HEK293T (cell line): ENCODE measurements at regions not wholly inside any gene's neighbourhood (a gene's known extent, or its start where the extent isn't known, plus 50 kb on each side); places are given as distances from the start of the nearest gene placed in this dataset.

Experiments
- CTCF ChIA-PET: fragments of 350-600 bp; formaldehyde crosslinking; extraction: SDS; loops from one replicate; lab custom pipeline; 2021; ENCODE audit warnings: antibody characterized with exemption, inconsistent platforms; lab: Yijun Ruan, JAX
- POLR2A ChIA-PET: fragments of 350-600 bp; formaldehyde crosslinking; extraction: SDS; loops from one replicate; lab custom pipeline; 2020; ENCODE audit warnings: antibody characterized with exemption, inconsistent platforms; lab: Yijun Ruan, JAX
- DNase-seq: peaks from one replicate; pipeline ENCODE4 v3.0.0; 2012; ENCODE audit warnings: mixed read lengths; ENCODE audit errors: extremely low spot score
- ARNT ChIP-seq: fragments of 450-650 bp; IDR thresholded peaks from 2 replicates; pipeline ENCODE4 v1.6.1; 2017; ENCODE audit warnings: mild to moderate bottlenecking
- BHLHE40 ChIP-seq: fragments of 450-650 bp; IDR thresholded peaks from 2 replicates; pipeline ENCODE4 v1.6.1; 2016; ENCODE audit warnings: mild to moderate bottlenecking, moderate library complexity, borderline replicate concordance
- CTBP1 ChIP-seq: fragments of 450-650 bp; IDR thresholded peaks from 2 replicates; pipeline ENCODE4 v1.6.1; 2016; ENCODE audit warnings: borderline replicate concordance
- ELF4 ChIP-seq: fragments of 450-650 bp; IDR thresholded peaks from 2 replicates; pipeline ENCODE4 v1.6.1; 2017; ENCODE audit warnings: antibody characterized with exemption
- FOXA1 ChIP-seq: fragments of 450-650 bp; IDR thresholded peaks from 2 replicates; pipeline ENCODE4 v1.6.1; 2016; ENCODE audit warnings: mild to moderate bottlenecking
- FOXK2 ChIP-seq: fragments of 450-650 bp; IDR thresholded peaks from 2 replicates; pipeline ENCODE4 v1.6.1; 2016; ENCODE audit warnings: mild to moderate bottlenecking
- FOXM1 ChIP-seq: fragments of 450-650 bp; IDR thresholded peaks from 2 replicates; pipeline ENCODE4 v1.6.1; 2017; ENCODE audit warnings: mild to moderate bottlenecking, borderline replicate concordance
- HDGF ChIP-seq: fragments of 450-650 bp; IDR thresholded peaks from 2 replicates; pipeline ENCODE4 v1.6.1; 2017; ENCODE audit warnings: antibody characterized with exemption, borderline replicate concordance
- L3MBTL2 ChIP-seq: fragments of 450-650 bp; conservative IDR thresholded peaks from 2 replicates; pipeline ENCODE4 v1.6.1; 2016; ENCODE audit warnings: mild to moderate bottlenecking
- LEF1 ChIP-seq: fragments of 450-650 bp; IDR thresholded peaks from 2 replicates; pipeline ENCODE4 v1.6.1; 2017; ENCODE audit warnings: mild to moderate bottlenecking, borderline replicate concordance
- NFRKB ChIP-seq: fragments of 450-650 bp; IDR thresholded peaks from 2 replicates; pipeline ENCODE4 v1.6.1; 2016; ENCODE audit warnings: mild to moderate bottlenecking, moderate library complexity
- PKNOX1 ChIP-seq: fragments of 450-650 bp; IDR thresholded peaks from 2 replicates; pipeline ENCODE4 v1.6.1; 2016
- SP1 ChIP-seq: fragments of 450-650 bp; IDR thresholded peaks from 2 replicates; pipeline ENCODE4 v1.6.1; 2017
- SUZ12 ChIP-seq: fragments of 450-650 bp; IDR thresholded peaks from 2 replicates; pipeline ENCODE4 v1.6.1; 2016; ENCODE audit warnings: mild to moderate bottlenecking
- TARDBP ChIP-seq: fragments of 450-650 bp; IDR thresholded peaks from 2 replicates; pipeline ENCODE4 v1.6.1; 2016
- ZNF384 ChIP-seq: fragments of 450-650 bp; IDR thresholded peaks from 2 replicates; pipeline ENCODE4 v1.6.1; 2016

GRCh38 chr20:61127311-61128039, 124.6 kb upstream of the CDH4 start:
- DNase-seq = no peak

GRCh38 chr20:61128701-61129269, 123.3 kb upstream of the CDH4 start:
- POLR2A ChIA-PET = no interaction called here
- no peak for DNase-seq
- TF ChIP-seq PKNOX1 = no peak
- no peak for TF ChIP-seq FOXK2
- no peak for TF ChIP-seq ELF4
- TF ChIP-seq FOXM1 = no peak
- TF ChIP-seq NFRKB = no peak
- TF ChIP-seq TARDBP = no peak
- CTCF ChIA-PET = interaction anchor here (0.6 kb wide), 1 partner anchor 478 kb away, joined by 5 read pairs; no protein-coding TSS in a partner anchor

More at GRCh38 chr20:61127311-61128039, 124.6 kb upstream of the CDH4 start:
- POLR2A ChIA-PET = no interaction called here
- CTCF ChIA-PET = interaction anchor here (0.7 kb wide), 1 partner anchor 131 kb away, joined by 4 read pairs; no protein-coding TSS in a partner anchor
- TF ChIP-seq LEF1 = no peak
- TF ChIP-seq HDGF = no peak
- TF ChIP-seq PKNOX1 = no peak
- TF ChIP-seq SUZ12 = no peak

- ChIA-PET POLR2A (no interaction called here), CTCF (interaction anchor here (0.6 kb wide), 1 partner anchor 478 kb away, joined by 5 read pairs; no protein-coding TSS in a partner anchor)
- no peak for DNase-seq
- TF ChIP-seq FOXK2 (no peak), ZNF384 (no peak), LEF1 (no peak), SUZ12 (no peak), HDGF (no peak), FOXM1 (no peak), SP1 (no peak)
Observed at GRCh38 chr20:61129311-61129710, 122.8 kb upstream of the CDH4 start.

GRCh38 chr20:61130156-61130555, 121.9 kb upstream of the CDH4 start:
- POLR2A ChIA-PET = no interaction called here

GRCh38 chr20:61131944-61132343, 120.1 kb upstream of the CDH4 start:
- ChIA-PET POLR2A (no interaction called here), CTCF (no interaction called here)
- no peak for DNase-seq
- TF ChIP-seq BHLHE40 (no peak), SUZ12 (no peak), NFRKB (no peak), ZNF384 (no peak), HDGF (no peak), CTBP1 (no peak), LEF1 (no peak), ELF4 (no peak), ARNT (no peak), L3MBTL2 (no peak), TARDBP (no peak), FOXK2 (no peak), FOXM1 (no peak)

More at GRCh38 chr20:61130156-61130555, 121.9 kb upstream of the CDH4 start:
- CTCF ChIA-PET = interaction anchor here (0.7 kb wide), 1 partner anchor 13 kb away, joined by 3 read pairs; no protein-coding TSS in a partner anchor
- TF ChIP-seq FOXM1 = no peak
- no peak for TF ChIP-seq SP1
- no peak for TF ChIP-seq HDGF
- no peak for TF ChIP-seq TARDBP
- no peak for TF ChIP-seq ZNF384
- no peak for TF ChIP-seq ELF4
- no peak for TF ChIP-seq FOXA1
- no peak for TF ChIP-seq BHLHE40
- no peak for TF ChIP-seq PKNOX1
- TF ChIP-seq LEF1 = no peak
- TF ChIP-seq NFRKB = no peak
- no peak for TF ChIP-seq SUZ12
- no peak for TF ChIP-seq L3MBTL2
- DNase-seq = no peak

- TF ChIP-seq HDGF = no peak
- no peak for TF ChIP-seq CTBP1
- ChIA-PET POLR2A (no interaction called here), CTCF (no interaction called here)
- DNase-seq = no peak
Observed at GRCh38 chr20:61133611-61134010, 118.5 kb upstream of the CDH4 start.
